Esophagus squamous epithelium (tissue), 4 donors: ENCODE measurements at regions not wholly inside any gene's neighbourhood (a gene's known extent, or its start where the extent isn't known, plus 50 kb on each side); places are given as distances from the start of the nearest gene placed in this dataset.

ENCODE experiments used
- CTCF ChIP-seq, 6 experiments: fragments of 450-650 bp in 4 of 6; fragments of 200-600 bp in 2 of 6; sonication (generic) in 2 of 6; IDR thresholded peaks; one replicate each; pipeline ENCODE4 v1.5.1; 2016 to 2019; ENCODE audit warnings: antibody characterized with exemption in 6 of 6, mild to moderate bottlenecking in 4 of 6, moderate library complexity in 4 of 6
- POLR2A ChIP-seq, 4 donors: fragments of 450-650 bp; IDR thresholded peaks; one replicate each; pipeline ENCODE4 v1.6.1; 2017; ENCODE audit warnings: antibody characterized with exemption in 4 of 4, mild to moderate bottlenecking in 4 of 4, moderate library complexity in 3 of 4

GRCh38 chr15:62565634-62566026, 400.5 kb upstream of the C2CD4B start:
- no peak for TF ChIP-seq CTCF (IDR thresholded peaks at IDR 0.05)
- no peak for TF ChIP-seq POLR2A (IDR thresholded peaks at IDR 0.05)
